ENCODE measurements at regions not wholly inside any gene's neighbourhood (a gene's known extent, or its start where the extent isn't known, plus 50 kb on each side); places are given as distances from the start of the nearest gene placed in this dataset.

DNA sequence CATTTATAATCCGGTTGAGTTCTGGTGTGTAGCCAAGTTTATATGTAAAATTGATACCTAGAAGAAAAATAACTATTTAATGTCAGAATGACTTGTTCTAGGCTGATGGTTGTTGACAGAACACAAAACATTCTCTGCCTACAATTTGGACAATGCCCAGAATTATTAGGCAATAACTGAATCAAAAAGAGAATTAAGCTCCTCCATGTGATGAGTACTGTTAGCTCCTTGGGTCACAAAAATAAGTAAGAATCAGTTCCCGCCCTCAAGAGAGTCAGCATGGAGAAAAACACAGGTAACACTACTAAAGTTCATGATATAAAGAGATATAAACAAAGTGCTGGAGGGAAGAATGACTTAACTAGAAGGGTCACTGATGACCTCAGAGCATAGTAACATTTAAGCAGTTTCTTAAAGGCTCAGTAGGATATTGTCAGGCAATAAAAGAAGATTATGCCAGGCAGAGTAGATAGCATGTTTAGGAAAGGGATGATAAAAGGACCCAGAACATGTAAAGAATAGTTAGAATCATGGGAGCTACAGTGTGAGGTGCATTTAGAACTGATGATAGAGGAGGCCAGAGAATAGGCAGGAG lies 200.5 kb upstream of the ACTBL2 start:
- peaks cover 0 to 10% (median 0%) of the 10 kb centered on the region in 3 donors for H3K27me3 Mint-ChIP-seq
- H3K4me1 Mint-ChIP-seq, result no peaks in the 10 kb centered on the region
- no peak overlapping the region for H3K4me3 Mint-ChIP-seq
- ATAC-seq (ENCODE audit: low read depth in 2 of 2) (no peak), DNase-seq (no peak)
- peak overlapping the region in 1 of 6 donors; percentile 24 for H3K27ac Mint-ChIP-seq
- H3K36me3 Mint-ChIP-seq, result no peaks in the 10 kb centered on the region
- H3K9me3 Mint-ChIP-seq, result peaks cover 0 to 2% (median 0%) of the 10 kb centered on the region in 7 donors

DNA sequence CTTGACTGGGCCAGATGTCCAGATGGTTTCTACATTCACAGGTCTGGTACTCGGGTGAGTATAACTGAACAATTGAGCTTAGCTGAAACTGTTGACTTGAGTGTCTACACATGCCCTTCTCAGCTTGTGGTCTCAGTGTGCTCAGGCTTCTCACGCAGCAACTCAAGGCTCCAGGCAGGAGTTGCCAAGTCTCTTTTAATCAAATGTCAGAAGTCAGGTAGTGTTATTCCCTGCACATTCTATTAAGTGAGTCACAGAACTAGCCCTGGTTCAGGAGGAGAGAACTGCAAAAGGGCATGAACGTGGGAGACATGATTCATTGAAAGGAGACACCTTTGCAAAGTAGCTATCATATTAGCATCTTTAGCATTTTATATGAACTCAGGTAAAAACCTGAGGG lies 199.3 kb upstream of the ACTBL2 start:
- no peak for ATAC-seq (ENCODE audit: low read depth in 2 of 2)
- Mint-ChIP-seq H3K9me3 (peaks cover 0 to 2% (median 0%) of the 10 kb centered on the region in 7 donors), H3K27me3 (peaks cover 0 to 10% (median 0%) of the 10 kb centered on the region in 3 donors)

DNA sequence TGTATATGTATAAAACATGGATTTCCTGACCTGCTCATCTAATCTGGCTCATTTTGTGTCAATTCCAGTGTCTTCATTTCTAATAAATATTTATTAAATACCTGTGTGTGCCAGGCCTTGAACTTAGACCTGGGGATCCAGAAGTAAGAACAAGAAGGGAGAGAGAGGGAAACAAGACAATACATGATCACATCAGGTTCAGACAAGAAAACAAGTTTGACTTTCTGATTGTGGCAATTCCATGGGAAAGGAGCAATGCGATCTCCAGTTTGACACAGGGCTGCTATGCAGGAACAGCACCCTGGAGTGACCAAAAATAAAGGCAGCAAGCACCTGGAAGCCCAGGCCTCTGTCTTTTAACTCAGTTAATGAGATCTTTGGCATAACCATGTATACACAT lies 198.1 kb upstream of the ACTBL2 start:
- Mint-ChIP-seq H3K4me1 (no peaks in the 10 kb centered on the region), H3K27me3 (peaks cover 0 to 10% (median 0%) of the 10 kb centered on the region in 3 donors), H3K27ac (no peak overlapping the region), H3K36me3 (no peaks in the 10 kb centered on the region), H3K9me3 (peaks cover 0 to 2% (median 0%) of the 10 kb centered on the region in 7 donors), H3K4me3 (no peak overlapping the region)
- no peak for DNase-seq
- no peak for ATAC-seq (ENCODE audit: low read depth in 2 of 2)

More for the DNA sequence above, 199.3 kb upstream of the ACTBL2 start:
- no peaks in the 10 kb centered on the region for H3K36me3 Mint-ChIP-seq
- H3K27ac Mint-ChIP-seq, result no peak overlapping the region
- H3K4me3 Mint-ChIP-seq, result no peak overlapping the region
- H3K4me1 Mint-ChIP-seq, result no peaks in the 10 kb centered on the region
- no peak for DNase-seq

- Mint-ChIP-seq H3K27ac (no peak overlapping the region), H3K9me3 (peaks cover 0 to 2% (median 0%) of the 10 kb centered on the region in 7 donors), H3K4me1 (no peaks in the 10 kb centered on the region), H3K4me3 (no peak overlapping the region), H3K36me3 (no peaks in the 10 kb centered on the region), H3K27me3 (peaks cover 0 to 10% (median 0%) of the 10 kb centered on the region in 3 donors)
- ATAC-seq (ENCODE audit: low read depth in 2 of 2) (no peak), DNase-seq (no peak)
Measured at GRCh38 chr5:57677235-57677634, 194.6 kb upstream of the ACTBL2 start.

- no peak for DNase-seq
- no peaks in the 10 kb centered on the region for H3K36me3 Mint-ChIP-seq
- no peak overlapping the region for H3K4me3 Mint-ChIP-seq
- no peak for ATAC-seq (ENCODE audit: low read depth in 2 of 2)
- peaks cover 0 to 2% (median 0%) of the 10 kb centered on the region in 7 donors for H3K9me3 Mint-ChIP-seq
- peaks cover 0 to 10% (median 0%) of the 10 kb centered on the region in 3 donors for H3K27me3 Mint-ChIP-seq
- no peaks in the 10 kb centered on the region for H3K4me1 Mint-ChIP-seq
- no peak overlapping the region for H3K27ac Mint-ChIP-seq
Measured at GRCh38 chr5:57676222-57677098, 193.8 kb upstream of the ACTBL2 start.

DNA sequence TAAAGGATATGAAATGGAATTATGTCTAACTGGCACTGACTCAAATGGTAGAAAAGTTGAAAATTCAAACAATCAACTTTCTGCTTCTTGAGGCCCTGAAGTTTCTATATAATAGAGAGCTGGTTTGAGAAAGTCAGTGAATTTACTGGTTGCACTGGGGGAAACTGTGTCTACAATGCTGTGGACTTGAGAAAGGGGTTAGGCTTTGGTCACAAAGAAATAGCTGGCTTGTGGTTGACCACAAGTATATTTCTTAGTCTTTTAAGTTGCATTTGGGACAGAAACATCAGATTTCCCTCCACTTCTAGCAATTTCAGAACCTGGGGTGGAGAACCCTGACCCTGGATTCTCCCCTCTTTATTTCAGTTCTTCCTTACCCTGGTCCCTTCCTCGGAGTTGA lies 192.6 kb upstream of the ACTBL2 start:
- ATAC-seq (ENCODE audit: low read depth in 2 of 2) (no peak), DNase-seq (no peak)
- H3K27me3 Mint-ChIP-seq, result peaks cover 0 to 10% (median 0%) of the 10 kb centered on the region in 3 donors
- H3K4me1 Mint-ChIP-seq, result no peaks in the 10 kb centered on the region
- no peak overlapping the region for H3K27ac Mint-ChIP-seq
- peaks cover 0 to 2% (median 0%) of the 10 kb centered on the region in 7 donors for H3K9me3 Mint-ChIP-seq
- H3K4me3 Mint-ChIP-seq, result no peak overlapping the region
- H3K36me3 Mint-ChIP-seq, result no peaks in the 10 kb centered on the region

DNA sequence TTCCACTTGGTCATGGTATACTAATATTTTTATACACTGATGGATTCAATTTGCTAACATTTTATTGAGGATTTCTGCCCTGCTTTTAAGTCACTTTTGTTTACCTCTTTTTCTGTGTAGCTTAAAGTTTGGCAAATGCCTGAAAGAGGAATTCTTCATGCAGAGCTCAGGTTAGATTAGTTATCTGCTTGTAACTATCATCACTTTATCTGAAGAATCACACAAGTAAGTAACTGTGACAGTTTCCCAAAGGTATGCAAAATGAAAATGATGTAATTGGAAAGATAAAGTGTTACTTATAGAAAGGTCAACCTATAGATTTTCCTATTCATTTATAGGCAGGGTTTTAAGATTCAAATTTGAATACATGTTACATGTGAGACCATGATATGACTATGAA lies 188.8 kb upstream of the ACTBL2 start:
- no peak overlapping the region for H3K27ac Mint-ChIP-seq
- H3K4me3 Mint-ChIP-seq, result no peak overlapping the region
- H3K36me3 Mint-ChIP-seq, result no peaks in the 10 kb centered on the region
- no peaks in the 10 kb centered on the region for H3K27me3 Mint-ChIP-seq
- peaks cover 0 to 2% (median 0%) of the 10 kb centered on the region in 7 donors for H3K9me3 Mint-ChIP-seq
- no peaks in the 10 kb centered on the region for H3K4me1 Mint-ChIP-seq
- DNase-seq (no peak), ATAC-seq (ENCODE audit: low read depth in 2 of 2) (no peak)

GRCh38 chr5:57666582-57666981 lies 184.0 kb upstream of the ACTBL2 start:
- DNase-seq, result no peak
- no peak for ATAC-seq (ENCODE audit: low read depth in 2 of 2)
- H3K36me3 Mint-ChIP-seq, result no peaks in the 10 kb centered on the region
- H3K27ac Mint-ChIP-seq, result no peak overlapping the region
- H3K27me3 Mint-ChIP-seq, result no peaks in the 10 kb centered on the region
- H3K4me3 Mint-ChIP-seq, result no peak overlapping the region
- H3K4me1 Mint-ChIP-seq, result no peaks in the 10 kb centered on the region
- no peaks in the 10 kb centered on the region for H3K9me3 Mint-ChIP-seq

GRCh38 chr5:57665146-57665936 lies 182.7 kb upstream of the ACTBL2 start:
- ATAC-seq (ENCODE audit: low read depth in 2 of 2) (no peak), DNase-seq (no peak)
- Mint-ChIP-seq H3K36me3 (no peaks in the 10 kb centered on the region), H3K4me1 (no peaks in the 10 kb centered on the region), H3K27ac (no peak overlapping the region), H3K4me3 (no peak overlapping the region), H3K9me3 (no peaks in the 10 kb centered on the region), H3K27me3 (no peaks in the 10 kb centered on the region)

DNA sequence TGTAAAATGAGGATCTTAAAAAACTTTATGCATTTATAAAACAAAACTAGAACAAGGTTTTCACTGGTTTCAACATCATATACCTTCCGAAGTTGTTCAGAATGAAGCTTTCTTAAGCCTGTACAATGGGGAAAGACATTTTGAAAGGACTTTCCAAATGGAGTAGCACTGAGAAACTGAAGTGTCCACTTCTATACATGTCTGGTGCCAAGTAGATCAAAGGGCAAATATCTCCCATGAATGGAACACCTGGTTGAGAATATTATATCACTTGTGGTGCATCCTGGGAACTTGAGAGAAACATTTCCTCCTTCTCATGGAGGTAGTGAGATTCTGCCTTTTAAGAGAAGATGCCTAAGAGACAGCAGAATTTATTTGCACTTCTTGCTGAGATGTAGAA lies 182.1 kb upstream of the ACTBL2 start:
- H3K9me3 Mint-ChIP-seq, result no peaks in the 10 kb centered on the region
- no peak overlapping the region for H3K27ac Mint-ChIP-seq
- DNase-seq (no peak), ATAC-seq (ENCODE audit: low read depth in 2 of 2) (no peak)
- no peaks in the 10 kb centered on the region for H3K27me3 Mint-ChIP-seq
- no peaks in the 10 kb centered on the region for H3K36me3 Mint-ChIP-seq
- no peak overlapping the region for H3K4me3 Mint-ChIP-seq
- H3K4me1 Mint-ChIP-seq, result no peaks in the 10 kb centered on the region

- no peaks in the 10 kb centered on the region for H3K4me1 Mint-ChIP-seq
- no peak overlapping the region for H3K4me3 Mint-ChIP-seq
- peaks cover 0 to 2% (median 0%) of the 10 kb centered on the region in 7 donors for H3K9me3 Mint-ChIP-seq
- no peak for DNase-seq
- no peak overlapping the region for H3K27ac Mint-ChIP-seq
- no peaks in the 10 kb centered on the region for H3K36me3 Mint-ChIP-seq
- H3K27me3 Mint-ChIP-seq, result no peaks in the 10 kb centered on the region
- no peak for ATAC-seq (ENCODE audit: low read depth in 2 of 2)
Measured at GRCh38 chr5:57663466-57663865, 180.9 kb upstream of the ACTBL2 start.

DNA sequence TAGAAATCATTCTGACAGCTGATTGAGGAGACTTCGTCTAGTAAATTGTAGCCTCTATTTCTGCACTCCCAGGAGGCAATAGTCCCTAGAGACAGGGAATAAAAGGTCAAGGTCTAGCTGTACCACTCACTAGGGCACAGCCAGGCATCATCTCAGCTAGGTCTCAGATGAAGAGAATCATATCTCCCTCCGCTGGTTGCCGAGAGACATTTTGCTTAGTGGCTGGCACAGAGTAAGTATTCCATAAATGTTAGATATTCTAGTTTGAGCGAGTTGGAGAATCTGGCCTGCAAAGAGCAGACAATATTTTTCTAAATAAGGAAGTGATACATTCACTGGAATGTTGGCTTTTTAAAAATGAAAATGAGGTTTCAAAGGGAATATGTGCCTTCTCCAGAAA lies 180.4 kb upstream of the ACTBL2 start:
- Mint-ChIP-seq H3K27ac (no peak overlapping the region), H3K27me3 (no peaks in the 10 kb centered on the region), H3K4me3 (no peak overlapping the region), H3K36me3 (no peaks in the 10 kb centered on the region), H3K4me1 (no peaks in the 10 kb centered on the region), H3K9me3 (peaks cover 0 to 3% (median 0%) of the 10 kb centered on the region in 7 donors)
- DNase-seq (no peak), ATAC-seq (ENCODE audit: low read depth in 2 of 2) (no peak)

- ATAC-seq (ENCODE audit: low read depth in 2 of 2) (no peak), DNase-seq (no peak)
- H3K27ac Mint-ChIP-seq, result no peak overlapping the region
- no peaks in the 10 kb centered on the region for H3K36me3 Mint-ChIP-seq
- no peak overlapping the region for H3K4me3 Mint-ChIP-seq
- no peaks in the 10 kb centered on the region for H3K27me3 Mint-ChIP-seq
- no peaks in the 10 kb centered on the region for H3K4me1 Mint-ChIP-seq
- H3K9me3 Mint-ChIP-seq, result peaks cover 0 to 3% (median 0%) of the 10 kb centered on the region in 7 donors
Measured at GRCh38 chr5:57659886-57660285, 177.3 kb upstream of the ACTBL2 start.

All from naive B cell (primary cell).